H9 (cell line): ENCODE measurements at regions not wholly inside any gene's neighbourhood (a gene's known extent, or its start where the extent isn't known, plus 50 kb on each side); places are given as distances from the start of the nearest gene placed in this dataset.

Experiments used
- DNase-seq: peaks from one replicate; pipeline ENCODE4 v3.0.0-alpha.2; 2017
- H2AFZ ChIP-seq: one replicate; pipeline ENCODE4 v1.6.1; 2013; ENCODE audit warnings: mild to moderate bottlenecking, low read length, control low read depth, moderate library complexity
- H2AK5ac ChIP-seq: 2 replicates; pipeline ENCODE4 v1.6.1; 2013; ENCODE audit warnings: low read length, control low read depth, mixed read lengths; ENCODE audit not compliant: insufficient read length
- H2BK120ac ChIP-seq: one replicate; pipeline ENCODE4 v1.6.1; 2013; ENCODE audit warnings: low read depth, mild to moderate bottlenecking, low read length, control low read depth, inconsistent platforms; ENCODE audit not compliant: poor library complexity, severe bottlenecking
- H2BK12ac ChIP-seq: 2 replicates; pipeline ENCODE4 v1.6.1; 2013; ENCODE audit warnings: low read length, control low read depth, mixed read lengths, low read depth; ENCODE audit not compliant: insufficient read length
- H2BK15ac ChIP-seq: 2 replicates; pipeline ENCODE4 v1.6.1; 2013; ENCODE audit warnings: low read depth, low read length, control low read depth
- H2BK20ac ChIP-seq: one replicate; pipeline ENCODE4 v1.6.1; 2013; ENCODE audit warnings: low read depth, mild to moderate bottlenecking, low read length, control low read depth, inconsistent platforms; ENCODE audit not compliant: poor library complexity, severe bottlenecking
- H2BK5ac ChIP-seq: 2 replicates; pipeline ENCODE4 v1.6.1; 2013; ENCODE audit warnings: low read length, control low read depth, mixed read lengths; ENCODE audit not compliant: insufficient read length
- H3K14ac ChIP-seq: 2 replicates; pipeline ENCODE4 v1.6.1; 2013; ENCODE audit warnings: low read length, control low read depth; ENCODE audit not compliant: insufficient read depth
- H3K18ac ChIP-seq: 2 replicates; pipeline ENCODE4 v1.6.1; 2013; ENCODE audit warnings: low read depth, mild to moderate bottlenecking, mixed read lengths, low read length, control low read depth; ENCODE audit not compliant: insufficient read length
- H3K23ac ChIP-seq: 2 replicates; pipeline ENCODE4 v1.6.1; 2013; ENCODE audit warnings: low read length, control low read depth, mixed read lengths, low read depth; ENCODE audit not compliant: insufficient read length
- H3K23me2 ChIP-seq: 2 replicates; pipeline ENCODE4 v1.6.1; 2013; ENCODE audit warnings: low read depth, mild to moderate bottlenecking, mixed read lengths, low read length, control low read depth; ENCODE audit not compliant: insufficient read length, poor library complexity, severe bottlenecking
- H3K27ac ChIP-seq: 2 replicates; pipeline ENCODE4 v1.5.1; 2013; ENCODE audit warnings: low read length, control low read depth, mixed read lengths, low read depth; ENCODE audit not compliant: insufficient read length
- H3K27me3 ChIP-seq: 2 replicates; pipeline ENCODE4 v1.6.1; 2013; ENCODE audit warnings: low read length, control low read depth, inconsistent platforms; ENCODE audit not compliant: insufficient read depth
- H3K4ac ChIP-seq: 2 replicates; pipeline ENCODE4 v1.6.1; 2013; ENCODE audit warnings: low read depth, mild to moderate bottlenecking, control low read depth, inconsistent platforms, low read length, moderate library complexity
- H3K4me1 ChIP-seq: 2 replicates; pipeline ENCODE4 v1.6.1; 2013; ENCODE audit warnings: low read length, control low read depth, inconsistent platforms; ENCODE audit not compliant: insufficient read depth
- H3K4me2 ChIP-seq: 2 replicates; pipeline ENCODE4 v1.6.1; 2013; ENCODE audit warnings: low read length, control low read depth, mixed read lengths; ENCODE audit not compliant: insufficient read length, insufficient read depth
- H3K56ac ChIP-seq: 2 replicates; pipeline ENCODE4 v1.6.1; 2013; ENCODE audit warnings: low read depth, mild to moderate bottlenecking, mixed read lengths, low read length, control low read depth; ENCODE audit not compliant: insufficient read length
- H3K79me1 ChIP-seq: 2 replicates; pipeline ENCODE4 v1.6.1; 2013; ENCODE audit warnings: low read depth, mild to moderate bottlenecking, moderate library complexity, low read length, control low read depth, inconsistent platforms; ENCODE audit not compliant: insufficient read depth, poor library complexity, severe bottlenecking
- H3K79me2 ChIP-seq: 2 replicates; pipeline ENCODE4 v1.6.1; 2013; ENCODE audit warnings: low read length, control low read depth, inconsistent platforms; ENCODE audit not compliant: insufficient read depth
- H3K9ac ChIP-seq: 2 replicates; pipeline ENCODE4 v1.6.1; 2013; ENCODE audit warnings: low read length, control low read depth, mixed read lengths; ENCODE audit not compliant: insufficient read length; ENCODE audit errors: extremely low read depth
- H3K9me3 ChIP-seq: one replicate; pipeline ENCODE4 v1.6.1; 2013; ENCODE audit warnings: low read depth, low read length, inconsistent platforms; ENCODE audit not compliant: control insufficient read depth
- H3T11ph ChIP-seq: one replicate; pipeline ENCODE4 v1.6.1; 2013; ENCODE audit warnings: mild to moderate bottlenecking, low read length, control low read depth, inconsistent platforms
- H4K20me1 ChIP-seq: one replicate; pipeline ENCODE4 v1.6.1; 2013; ENCODE audit not compliant: control insufficient read depth, insufficient read length, insufficient read depth
- H4K5ac ChIP-seq: 2 replicates; pipeline ENCODE4 v1.6.1; 2013; ENCODE audit warnings: low read depth, mild to moderate bottlenecking, mixed read lengths, low read length, control low read depth; ENCODE audit not compliant: insufficient read length
- H4K8ac ChIP-seq: replicated peaks from 2 replicates; pipeline ENCODE4 v1.6.1; 2013; ENCODE audit warnings: low read length, control low read depth, mixed read lengths, low read depth; ENCODE audit not compliant: insufficient read length
- H4K91ac ChIP-seq: 2 replicates; pipeline ENCODE4 v1.6.1; 2013; ENCODE audit warnings: low read depth, mild to moderate bottlenecking, moderate library complexity, mixed read lengths, low read length, control low read depth; ENCODE audit not compliant: insufficient read length
- H3K27ac Mint-ChIP-seq, 3 experiments: 2 replicates in 2 of 3; 3 replicates in 1 of 3; pipeline ENCODE4 v1.8.0; 2020 to 2021; ENCODE audit warnings: mixed read lengths in 3 of 3, mild to moderate bottlenecking in 1 of 3, moderate library complexity in 1 of 3
- H3K27me3 Mint-ChIP-seq: 2 replicates; pipeline ENCODE4 v1.8.0; 2021; ENCODE audit warnings: low read depth, mild to moderate bottlenecking, moderate library complexity, mixed read lengths
- H3K36me3 Mint-ChIP-seq, 3 experiments: 2 replicates in 2 of 3; 3 replicates in 1 of 3; pipeline ENCODE4 v1.8.0; 2020 to 2021; ENCODE audit warnings: low read depth in 3 of 3, mixed read lengths in 3 of 3; ENCODE audit not compliant: insufficient read depth in 1 of 3
- H3K4me1 Mint-ChIP-seq, 2 experiments: 2 replicates each; pipeline ENCODE4 v1.8.0; 2020; ENCODE audit warnings: mixed read lengths in 2 of 2
- H3K4me3 Mint-ChIP-seq, 2 experiments: 2 replicates in 1 of 2; 3 replicates in 1 of 2; pipeline ENCODE4 v1.8.0; 2020 to 2021; ENCODE audit warnings: mild to moderate bottlenecking in 2 of 2, mixed read lengths in 2 of 2, moderate library complexity in 1 of 2
- H3K9me3 Mint-ChIP-seq, 2 experiments: 2 replicates in 1 of 2; 3 replicates in 1 of 2; pipeline ENCODE4 v1.8.0; 2020; ENCODE audit warnings: mild to moderate bottlenecking in 2 of 2, mixed read lengths in 2 of 2, moderate library complexity in 1 of 2
- CTCF ChIP-seq: fragments of 200-600 bp; sonication (generic); conservative IDR thresholded peaks from 3 replicates; pipeline ENCODE4 v1.8.0; 2021; ENCODE audit warnings: antibody characterized with exemption, mild to moderate bottlenecking

GRCh38 chr15:95215017-95215416 lies 983.7 kb downstream of the MCTP2 start:
- Histone ChIP-seq H3K9me3 (no peaks in the 10 kb centered on the region), H2AFZ (no peak overlapping the region), H2BK120ac (no peak overlapping the region), H3K4me1 (no peaks in the 10 kb centered on the region), H4K5ac (no peak overlapping the region), H4K20me1 (no peaks in the 10 kb centered on the region), H3K23me2 (no peaks in the 10 kb centered on the region), H3K56ac (no peak overlapping the region), H2AK5ac (no peak overlapping the region), H3K9ac (no peak overlapping the region), H3K18ac (no peak overlapping the region), H3T11ph (no peak overlapping the region), H2BK15ac (no peak overlapping the region), H4K8ac (no peak overlapping the region), H3K23ac (no peak overlapping the region), H3K27ac (no peak overlapping the region), H3K14ac (no peak overlapping the region), H3K4ac (no peak overlapping the region), H2BK12ac (no peak overlapping the region), H4K91ac (no peak overlapping the region), H2BK5ac (no peak overlapping the region), H3K79me1 (no peaks in the 10 kb centered on the region), H3K27me3 (no peaks in the 10 kb centered on the region), H3K4me2 (no peak overlapping the region), H3K79me2 (no peaks in the 10 kb centered on the region), H2BK20ac (no peak overlapping the region)
- no peaks in the 10 kb centered on the region; a peak in 1 of 5 replicates for H3K9me3 Mint-ChIP-seq
- no peak for DNase-seq
- no peaks in the 10 kb centered on the region for H3K36me3 Mint-ChIP-seq
- no peak overlapping the region for H3K27ac Mint-ChIP-seq
- TF ChIP-seq CTCF, result no peak
- peaks cover 6 to 7% of the 10 kb centered on the region in 2 experiments for H3K4me1 Mint-ChIP-seq
- H3K4me3 Mint-ChIP-seq, result no peak overlapping the region
- H3K27me3 Mint-ChIP-seq, result no peaks in the 10 kb centered on the region
